Fibroblast of lung (primary cell): ENCODE measurements at regions not wholly inside any gene's neighbourhood (a gene's known extent, or its start where the extent isn't known, plus 50 kb on each side); places are given as distances from the start of the nearest gene placed in this dataset.
A peak's percentile ranks its signal among the peaks of the same experiment; 100 is the strongest.

Experiments
- DNase-seq, 2 donors: peaks; one replicate each; pipeline versions ENCODE4 v3.0.0 to v3.0.0-alpha.2; 2010; ENCODE audit warnings: low read depth in 2 of 2
- H2AFZ ChIP-seq: 2 replicates; pipeline ENCODE4 v1.5.1; 2012; ENCODE audit warnings: low read length, control low read depth, inconsistent platforms
- H3K27ac ChIP-seq: 2 replicates; pipeline ENCODE4 v1.5.1; 2011; ENCODE audit warnings: low read length, control low read depth; ENCODE audit not compliant: insufficient read depth
- H3K27me3 ChIP-seq: 2 replicates; pipeline ENCODE4 v1.5.1; 2011; ENCODE audit warnings: mild to moderate bottlenecking, low read length; ENCODE audit not compliant: control insufficient read depth, insufficient read depth
- H3K36me3 ChIP-seq: 2 replicates; pipeline ENCODE4 v1.5.1; 2011; ENCODE audit warnings: low read length; ENCODE audit not compliant: control insufficient read depth, insufficient read depth
- H3K4me1 ChIP-seq: 2 replicates; pipeline ENCODE4 v1.5.1; 2011; ENCODE audit warnings: low read length; ENCODE audit not compliant: control insufficient read depth, insufficient read depth; ENCODE audit errors: extremely low read depth
- H3K4me2 ChIP-seq: 2 replicates; pipeline ENCODE4 v1.5.1; 2011; ENCODE audit warnings: low read length, control low read depth; ENCODE audit not compliant: insufficient read depth; ENCODE audit errors: extremely low read depth
- H3K4me3 ChIP-seq, 4 experiments: fragments of 200-600 bp in 1 of 4; sonication (generic) in 1 of 4; replicated peaks in 1 of 4; 2 replicates each; pipeline ENCODE4 v1.5.1; 2011 to 2016; ENCODE audit warnings: low read length in 4 of 4, low read depth in 3 of 4, mild to moderate bottlenecking in 3 of 4, control low read depth in 2 of 4, inconsistent platforms in 1 of 4, mixed read lengths in 1 of 4; ENCODE audit not compliant: insufficient read depth in 1 of 4; ENCODE audit errors: control extremely low read depth in 1 of 4
- H3K79me2 ChIP-seq: 2 replicates; pipeline ENCODE4 v1.5.1; 2012; ENCODE audit warnings: mild to moderate bottlenecking, low read length, inconsistent platforms; ENCODE audit not compliant: control insufficient read depth, insufficient read depth
- H3K9ac ChIP-seq: 2 replicates; pipeline ENCODE4 v1.5.1; 2011; ENCODE audit warnings: mild to moderate bottlenecking, low read length, control low read depth; ENCODE audit not compliant: insufficient read depth
- H3K9me3 ChIP-seq: 2 replicates; pipeline ENCODE4 v1.5.1; 2012; ENCODE audit warnings: low read depth, low read length; ENCODE audit not compliant: control insufficient read depth, insufficient read depth
- H4K20me1 ChIP-seq: 2 replicates; pipeline ENCODE4 v1.5.1; 2011; ENCODE audit warnings: low read length; ENCODE audit not compliant: control insufficient read depth, insufficient read depth; ENCODE audit errors: extremely low read depth
- CTCF ChIP-seq, 2 donors: IDR thresholded peaks in 1 of 2; conservative IDR thresholded peaks in 1 of 2; 1 replicate in 1 of 2; 2 replicates in 1 of 2; pipeline ENCODE4 v1.5.1; 2011 to 2012; ENCODE audit warnings: low read length in 2 of 2, control low read depth in 1 of 2, inconsistent platforms in 1 of 2, low read depth in 1 of 2, mild to moderate bottlenecking in 1 of 2
- EZH2 ChIP-seq: IDR thresholded peaks from 2 replicates; pipeline ENCODE4 v1.5.1; 2012; ENCODE audit warnings: low read length, control low read depth, mild to moderate bottlenecking; ENCODE audit errors: missing control alignments

- Histone ChIP-seq H2AFZ (no peak overlapping the region), H4K20me1 (no peaks in the 10 kb centered on the region), H3K27me3 (no peaks in the 10 kb centered on the region), H3K4me3 (no peak overlapping the region), H3K4me2 (no peak overlapping the region), H3K27ac (no peak overlapping the region), H3K9me3 (no peaks in the 10 kb centered on the region), H3K36me3 (no peaks in the 10 kb centered on the region), H3K79me2 (no peaks in the 10 kb centered on the region), H3K9ac (no peak overlapping the region), H3K4me1 (no peaks in the 10 kb centered on the region)
- TF ChIP-seq CTCF (conservative IDR thresholded peaks at IDR 0.05 in 1 of 2, IDR thresholded peaks at IDR 0.05 in 1 of 2; ENCODE audit: low read depth in 1 of 2, low read length in 2 of 2) (no peak), EZH2 (no peak)
- DNase-seq: no peak
These were observed 642.0 kb upstream of the WWC1 start for GRCh38 chr5:167649471-167649870.

GRCh38 chr5:167652690-167653089 is 638.8 kb upstream of the WWC1 start:
- no peaks in the 10 kb centered on the region for H3K27me3 ChIP-seq
- H2AFZ ChIP-seq: no peak overlapping the region
- no peaks in the 10 kb centered on the region for H3K36me3 ChIP-seq
- H3K4me3 ChIP-seq: no peak overlapping the region
- no peaks in the 10 kb centered on the region for H3K79me2 ChIP-seq
- no peaks in the 10 kb centered on the region for H3K4me1 ChIP-seq
- H4K20me1 ChIP-seq: no peaks in the 10 kb centered on the region
- H3K27ac ChIP-seq: no peak overlapping the region
- peak in 1 of 2 donors; percentile 74 for DNase-seq
- no peak overlapping the region for H3K9ac ChIP-seq
- no peaks in the 10 kb centered on the region for H3K9me3 ChIP-seq
- H3K4me2 ChIP-seq: no peak overlapping the region
- no peak for TF ChIP-seq CTCF (conservative IDR thresholded peaks at IDR 0.05 in 1 of 2, IDR thresholded peaks at IDR 0.05 in 1 of 2; ENCODE audit: low read depth in 1 of 2, low read length in 2 of 2)
- TF ChIP-seq EZH2: no peak

GRCh38 chr5:167653645-167654106 is 637.8 kb upstream of the WWC1 start:
- Histone ChIP-seq H3K4me2 (no peak overlapping the region), H3K9me3 (no peaks in the 10 kb centered on the region), H3K79me2 (no peaks in the 10 kb centered on the region), H3K9ac (no peak overlapping the region), H3K36me3 (no peaks in the 10 kb centered on the region), H3K27ac (no peak overlapping the region), H2AFZ (no peak overlapping the region), H3K27me3 (no peaks in the 10 kb centered on the region), H3K4me3 (no peak overlapping the region), H3K4me1 (no peaks in the 10 kb centered on the region), H4K20me1 (no peaks in the 10 kb centered on the region)
- peak in 1 of 2 donors; percentile 51 for DNase-seq
- TF ChIP-seq EZH2 (no peak), CTCF (conservative IDR thresholded peaks at IDR 0.05 in 1 of 2, IDR thresholded peaks at IDR 0.05 in 1 of 2; ENCODE audit: low read depth in 1 of 2, low read length in 2 of 2) (no peak)
